Vagina (tissue), 2 donors: ENCODE measurements at regions not wholly inside any gene's neighbourhood (a gene's known extent, or its start where the extent isn't known, plus 50 kb on each side); places are given as distances from the start of the nearest gene placed in this dataset.

Experiments used
- POLR2AphosphoS5 ChIP-seq, 2 donors: sonication (generic); formaldehyde crosslinking; IDR thresholded peaks; one replicate each; pipeline ENCODE4 v1.9.0; 2017; ENCODE audit warnings: antibody characterized with exemption in 2 of 2, mild to moderate bottlenecking in 2 of 2, low read depth in 1 of 2; ENCODE audit not compliant: insufficient read depth in 1 of 2
- TF ChIP-seq, protein P1 (sequence below), 3 experiments: fragments of 450-650 bp in 2 of 3; fragments of 200-600 bp in 1 of 3; sonication (generic) in 1 of 3; IDR thresholded peaks; one replicate each; pipeline ENCODE4 v1.5.1; 2017 to 2019; ENCODE audit warnings: antibody characterized with exemption in 3 of 3, mild to moderate bottlenecking in 2 of 3, moderate library complexity in 2 of 3

DNA sequence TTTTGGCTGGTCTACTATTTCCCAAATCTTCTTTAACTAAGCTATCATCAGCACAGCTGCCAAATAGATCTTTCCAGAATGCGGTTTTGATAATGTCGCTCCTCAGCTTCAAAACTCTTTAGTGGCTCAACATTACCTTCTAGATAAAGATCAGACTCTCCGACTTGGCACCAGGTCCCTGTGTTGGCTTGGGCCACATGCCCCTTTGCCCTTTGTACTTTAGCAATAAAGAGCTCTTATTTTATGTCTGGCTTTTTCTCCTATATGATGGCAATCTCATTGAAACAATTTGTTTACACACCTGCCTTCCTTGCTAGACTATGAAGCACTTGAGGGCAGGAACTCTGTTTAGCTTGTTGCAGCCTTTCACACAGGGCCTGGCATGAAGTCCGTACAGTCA, 128.9 kb upstream of the GATA6 start:
- TF ChIP-seq, protein P1, sequence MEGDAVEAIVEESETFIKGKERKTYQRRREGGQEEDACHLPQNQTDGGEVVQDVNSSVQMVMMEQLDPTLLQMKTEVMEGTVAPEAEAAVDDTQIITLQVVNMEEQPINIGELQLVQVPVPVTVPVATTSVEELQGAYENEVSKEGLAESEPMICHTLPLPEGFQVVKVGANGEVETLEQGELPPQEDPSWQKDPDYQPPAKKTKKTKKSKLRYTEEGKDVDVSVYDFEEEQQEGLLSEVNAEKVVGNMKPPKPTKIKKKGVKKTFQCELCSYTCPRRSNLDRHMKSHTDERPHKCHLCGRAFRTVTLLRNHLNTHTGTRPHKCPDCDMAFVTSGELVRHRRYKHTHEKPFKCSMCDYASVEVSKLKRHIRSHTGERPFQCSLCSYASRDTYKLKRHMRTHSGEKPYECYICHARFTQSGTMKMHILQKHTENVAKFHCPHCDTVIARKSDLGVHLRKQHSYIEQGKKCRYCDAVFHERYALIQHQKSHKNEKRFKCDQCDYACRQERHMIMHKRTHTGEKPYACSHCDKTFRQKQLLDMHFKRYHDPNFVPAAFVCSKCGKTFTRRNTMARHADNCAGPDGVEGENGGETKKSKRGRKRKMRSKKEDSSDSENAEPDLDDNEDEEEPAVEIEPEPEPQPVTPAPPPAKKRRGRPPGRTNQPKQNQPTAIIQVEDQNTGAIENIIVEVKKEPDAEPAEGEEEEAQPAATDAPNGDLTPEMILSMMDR (IDR thresholded peaks at IDR 0.05), result no peak
- TF ChIP-seq POLR2AphosphoS5 (IDR thresholded peaks at IDR 0.05; ENCODE audit: insufficient read depth in 1 of 2, low read depth in 1 of 2), result no peak
